Lung (tissue), 11 donors: ENCODE measurements at regions not wholly inside any gene's neighbourhood (a gene's known extent, or its start where the extent isn't known, plus 50 kb on each side); places are given as distances from the start of the nearest gene placed in this dataset.

ENCODE experiments used
- ATAC-seq: fragments of 200-7000 bp; cut with Tn5 transposase; one replicate; pipeline ENCODE4 v1.9.1; 2020; ENCODE audit warnings: moderate number of reproducible peaks; ENCODE audit not compliant: insufficient read depth, low FRiP score
- DNase-seq, 3 donors: peaks; one replicate each; pipeline ENCODE4 v3.0.0-alpha.2; 2013 to 2017
- H3K27ac ChIP-seq, 2 donors: one replicate each; pipeline ENCODE4 v1.5.1; 2013; ENCODE audit warnings: mild to moderate bottlenecking in 2 of 2, moderate library complexity in 2 of 2, control low read depth in 1 of 2, inconsistent platforms in 1 of 2, low read depth in 1 of 2, low read length in 1 of 2
- H3K27me3 ChIP-seq, 3 donors: one replicate each; pipeline ENCODE4 v1.5.1; 2013; ENCODE audit warnings: low read length in 2 of 3; ENCODE audit not compliant: control insufficient read depth in 3 of 3, insufficient read depth in 3 of 3
- H3K36me3 ChIP-seq, 4 donors: one replicate each; pipeline ENCODE4 v1.5.1; 2013; ENCODE audit warnings: low read length in 4 of 4, mild to moderate bottlenecking in 1 of 4, moderate library complexity in 1 of 4; ENCODE audit not compliant: control insufficient read depth in 4 of 4, insufficient read depth in 4 of 4
- H3K4me1 ChIP-seq, 5 donors: one replicate each; pipeline ENCODE4 v1.5.1; 2013; ENCODE audit warnings: low read length in 5 of 5, mild to moderate bottlenecking in 2 of 5, moderate library complexity in 1 of 5; ENCODE audit not compliant: control insufficient read depth in 5 of 5, insufficient read depth in 5 of 5
- H3K4me3 ChIP-seq: one replicate; pipeline ENCODE4 v1.5.1; 2013; ENCODE audit warnings: mild to moderate bottlenecking, control low read depth, moderate library complexity
- H3K9ac ChIP-seq, 2 donors: one replicate each; pipeline ENCODE4 v1.5.1; 2013; ENCODE audit warnings: low read length in 2 of 2, control low read depth in 1 of 2; ENCODE audit not compliant: insufficient read depth in 1 of 2
- H3K9me3 ChIP-seq, 4 donors: one replicate each; pipeline ENCODE4 v1.5.1; 2013; ENCODE audit warnings: low read length in 3 of 4, mild to moderate bottlenecking in 1 of 4, moderate library complexity in 1 of 4; ENCODE audit not compliant: control insufficient read depth in 4 of 4, insufficient read depth in 3 of 4
- CTCF ChIP-seq: IDR thresholded peaks from 2 replicates; pipeline ENCODE4 v1.5.1; 2012; ENCODE audit warnings: mild to moderate bottlenecking; ENCODE audit errors: control extremely low read depth, extremely low read depth
- WGBS, 2 donors: extraction: QIAGEN DNeasy Blood & Tissue Kit; methylation state at CpG; one replicate each; pipeline ENCODE4 v1.1.7; 2013; 5-methylcytosine and 5-hydroxymethylcytosine counted together
- donor health status: control.
- donor health status: control.
- donor health status: Bipolar disorder and iron deficiency.
- donor health status: healthy.
- donor health status: DM: yes; HTN: yes; CAD: no.

GRCh38 chr10:71066600-71066999 is 145.8 kb upstream of the UNC5B start:
- no peak overlapping the region for H3K27ac ChIP-seq
- no peak overlapping the region for H3K9ac ChIP-seq
- ATAC-seq: no peak
- no peak overlapping the region for H3K4me3 ChIP-seq
- H3K36me3 ChIP-seq: no peaks in the 10 kb centered on the region
- 92 to 96% methylated on average over 10 of the region's 10 CpGs for WGBS, 2 donors
- peaks cover 0 to 3% (median 0%) of the 10 kb centered on the region in 3 donors for H3K27me3 ChIP-seq
- H3K9me3 ChIP-seq: no peaks in the 10 kb centered on the region
- no peak for TF ChIP-seq CTCF
- DNase-seq: no peak
- peaks cover 0 to 30% (median 5%) of the 10 kb centered on the region in 5 donors for H3K4me1 ChIP-seq

GRCh38 chr10:71067098-71067740 is 145.2 kb upstream of the UNC5B start:
- Histone ChIP-seq H3K36me3 (no peaks in the 10 kb centered on the region), H3K4me1 (peaks cover 0 to 25% (median 5%) of the 10 kb centered on the region in 5 donors), H3K27ac (no peak overlapping the region), H3K9ac (no peak overlapping the region), H3K27me3 (no peaks in the 10 kb centered on the region), H3K9me3 (no peaks in the 10 kb centered on the region), H3K4me3 (no peak overlapping the region)
- DNase-seq (peak in 1 of 3 donors; percentile 33), ATAC-seq (no peak)
- 49 to 54% methylated on average over 19 of the region's 19 CpGs for WGBS, 2 donors
- no peak for TF ChIP-seq CTCF

GRCh38 chr10:71068861-71069271 is 143.5 kb upstream of the UNC5B start:
- 73 to 80% methylated on average over 6 of the region's 6 CpGs for WGBS, 2 donors

More at GRCh38 chr10:71068861-71069271, 143.5 kb upstream of the UNC5B start:
- Histone ChIP-seq H3K4me1 (peaks cover 0 to 15% (median 2%) of the 10 kb centered on the region in 5 donors), H3K4me3 (no peak overlapping the region), H3K36me3 (no peaks in the 10 kb centered on the region), H3K9me3 (no peaks in the 10 kb centered on the region), H3K9ac (no peak overlapping the region), H3K27me3 (no peaks in the 10 kb centered on the region), H3K27ac (peak overlapping the region in 1 of 2 donors; percentile 71)
- DNase-seq (no peak), ATAC-seq (no peak)
- TF ChIP-seq CTCF: no peak
